ENCODE measurements at regions not wholly inside any gene's neighbourhood (a gene's known extent, or its start where the extent isn't known, plus 50 kb on each side); places are given as distances from the start of the nearest gene placed in this dataset.
"Not testable (repeated sequence)": the region's sequence is repeated elsewhere in the genome, so short reads cannot be mapped to it uniquely, and the experiment has no call there.

GRCh38 chr2:8494589-8494988 is 187.3 kb upstream of the ID2 start:
- no peak for DNase-seq (ENCODE audit: low read depth in 2 of 2)

- DNase-seq (ENCODE audit: low read depth in 2 of 2), result no peak
These were observed 186.5 kb upstream of the ID2 start for GRCh38 chr2:8495189-8495989.

GRCh38 chr2:8496079-8496478 is 185.8 kb upstream of the ID2 start:
- DNase-seq (ENCODE audit: low read depth in 2 of 2), result no peak

GRCh38 chr2:8496617-8497016 is 185.2 kb upstream of the ID2 start:
- DNase-seq (ENCODE audit: low read depth in 2 of 2), result no peak

GRCh38 chr2:8498994-8499393 is 182.9 kb upstream of the ID2 start:
- DNase-seq (ENCODE audit: low read depth in 2 of 2), result no peak

- DNase-seq (ENCODE audit: low read depth in 2 of 2), result no peak
These were observed 181.5 kb upstream of the ID2 start for GRCh38 chr2:8500124-8501054.

GRCh38 chr2:8501061-8501720 is 180.7 kb upstream of the ID2 start:
- DNase-seq (ENCODE audit: low read depth in 2 of 2), result no peak

- no peak for DNase-seq (ENCODE audit: low read depth in 2 of 2)
These were observed 179.5 kb upstream of the ID2 start for GRCh38 chr2:8502316-8502715.

- DNase-seq (ENCODE audit: low read depth in 2 of 2), result no peak
These were observed 176.4 kb upstream of the ID2 start for GRCh38 chr2:8505311-8505920.

GRCh38 chr2:8506746-8507145 is 175.1 kb upstream of the ID2 start:
- DNase-seq (ENCODE audit: low read depth in 2 of 2), result no peak

- DNase-seq (ENCODE audit: low read depth in 2 of 2), result no peak
These were observed 173.1 kb upstream of the ID2 start for GRCh38 chr2:8508766-8509165.

- DNase-seq (ENCODE audit: low read depth in 2 of 2), result no peak
These were observed 172.2 kb upstream of the ID2 start for GRCh38 chr2:8509621-8510020.

GRCh38 chr2:8510055-8510454 is 171.8 kb upstream of the ID2 start:
- not testable (repeated sequence) for DNase-seq (ENCODE audit: low read depth in 2 of 2)

GRCh38 chr2:8510519-8510918 is 171.3 kb upstream of the ID2 start:
- DNase-seq (ENCODE audit: low read depth in 2 of 2), result no peak

- no peak for DNase-seq (ENCODE audit: low read depth in 2 of 2)
These were observed 169.8 kb upstream of the ID2 start for GRCh38 chr2:8511868-8512612.

- DNase-seq (ENCODE audit: low read depth in 2 of 2), result no peak
These were observed 168.1 kb upstream of the ID2 start for GRCh38 chr2:8513601-8514273.

- no peak for DNase-seq (ENCODE audit: low read depth in 2 of 2)
These were observed 167.6 kb upstream of the ID2 start for GRCh38 chr2:8514274-8514662.

GRCh38 chr2:8514796-8515758 is 166.8 kb upstream of the ID2 start:
- DNase-seq (ENCODE audit: low read depth in 2 of 2), result peak; percentile 13 to 33

GRCh38 chr2:8515864-8516533 is 165.9 kb upstream of the ID2 start:
- no peak for DNase-seq (ENCODE audit: low read depth in 2 of 2)

Measured in activated CD8-positive, alpha-beta memory T cell treated with anti-CD3 and anti-CD28 coated beads for 4 hours (primary cell).